OCI-LY7 (cell line): ENCODE measurements at regions not wholly inside any gene's neighbourhood (a gene's known extent, or its start where the extent isn't known, plus 50 kb on each side); places are given as distances from the start of the nearest gene placed in this dataset.

Source experiments
- BruUV-seq: library from RNA; stranded (reverse); fragments of 400-500 nt; replicated peaks from 2 replicates; lab custom pipeline; 2021; lab: Mats Ljungman, UMichigan
- CTCF ChIA-PET: fragments of 300-600 bp; sonication (Branson Sonifier 250); formaldehyde crosslinking; loops from one replicate; lab custom pipeline; 2022; ENCODE audit warnings: antibody characterized with exemption; ENCODE audit not compliant: unreplicated experiment; lab: Charles Lee
- POLR2A ChIA-PET: fragments of 300-600 bp; sonication (Branson Sonifier 250); formaldehyde crosslinking; loops from one replicate; lab custom pipeline; 2022; ENCODE audit warnings: antibody characterized with exemption; lab: Charles Lee
- DNase-seq: peaks from one replicate; pipeline ENCODE4 v3.0.0-alpha.2; 2015; ENCODE audit warnings: low spot score
- H2AFZ ChIP-seq: fragments of 200-600 bp; sonication (generic), shearing (Covaris generic); 2 replicates; pipeline ENCODE4 v1.6.1; 2014; ENCODE audit warnings: mild to moderate bottlenecking, antibody characterized with exemption, low read length, moderate library complexity
- H3K27ac ChIP-seq: fragments of 200-600 bp; sonication (generic); 2 replicates; pipeline ENCODE4 v1.5.1; 2014; ENCODE audit warnings: mixed run types, low read depth, mild to moderate bottlenecking, moderate library complexity, low read length, inconsistent platforms; ENCODE audit not compliant: poor library complexity, severe bottlenecking
- H3K36me3 ChIP-seq: fragments of 200-600 bp; sonication (generic); 2 replicates; pipeline ENCODE4 v1.6.1; 2014; ENCODE audit warnings: mild to moderate bottlenecking, antibody characterized with exemption, low read length, moderate library complexity, mixed read lengths; ENCODE audit not compliant: insufficient read depth
- H3K4me1 ChIP-seq: fragments of 200-600 bp; sonication (generic); 2 replicates; pipeline ENCODE4 v1.5.1; 2014; ENCODE audit warnings: mild to moderate bottlenecking, low read length; ENCODE audit not compliant: insufficient read depth, poor library complexity, severe bottlenecking
- H3K4me2 ChIP-seq: fragments of 200-600 bp; sonication (generic); 2 replicates; pipeline ENCODE4 v1.6.1; 2014; ENCODE audit warnings: mild to moderate bottlenecking, low read length
- H3K4me3 ChIP-seq: fragments of 200-600 bp; sonication (generic); 2 replicates; pipeline ENCODE4 v1.5.1; 2014; ENCODE audit warnings: mild to moderate bottlenecking, low read depth, low read length; ENCODE audit not compliant: poor library complexity, severe bottlenecking
- H3K79me2 ChIP-seq: fragments of 200-600 bp; sonication (generic); 2 replicates; pipeline ENCODE4 v1.6.1; 2016; ENCODE audit warnings: low read depth, mild to moderate bottlenecking, low read length, moderate library complexity, mixed read lengths; ENCODE audit not compliant: insufficient read depth
- H3K9me2 ChIP-seq: fragments of 200-600 bp; sonication (generic); 2 replicates; pipeline ENCODE4 v1.6.1; 2016; ENCODE audit warnings: mild to moderate bottlenecking, low read length, mixed read lengths; ENCODE audit not compliant: insufficient read depth
- H3K9me3 ChIP-seq: fragments of 200-600 bp; sonication (generic); 2 replicates; pipeline ENCODE4 v1.6.1; 2014; ENCODE audit warnings: mild to moderate bottlenecking, mixed run types, low read length, mixed read lengths
- H4K20me1 ChIP-seq: fragments of 200-600 bp; sonication (generic); 2 replicates; pipeline ENCODE4 v1.6.1; 2014; ENCODE audit warnings: mild to moderate bottlenecking, antibody characterized with exemption, low read length, moderate library complexity, mixed read lengths; ENCODE audit not compliant: insufficient read depth
- CTCF ChIP-seq: fragments of 200-600 bp; sonication (generic); conservative IDR thresholded peaks from 2 replicates; pipeline ENCODE4 v1.5.1; 2014; ENCODE audit warnings: mild to moderate bottlenecking, antibody characterized with exemption, low read length, moderate library complexity, mixed read lengths
- EZH2phosphoT487 ChIP-seq: fragments of 200-600 bp; sonication (generic); IDR thresholded peaks from 2 replicates; pipeline ENCODE4 v1.6.1; 2018; ENCODE audit warnings: low read depth, borderline replicate concordance, mild to moderate bottlenecking, mixed run types, antibody characterized with exemption, low read length, moderate library complexity, mixed read lengths
- intact Hi-C: fragments of 100-400 bp; cut with micrococcal nuclease; formaldehyde crosslinking; loops from one replicate; pipeline ENCODE4 v1.10.0; 2022; ENCODE audit not compliant: unreplicated experiment

GRCh38 chr7:15885678-15886077, 199.2 kb upstream of the MEOX2 start:
- H2AFZ ChIP-seq, result no peak overlapping the region
- no peak for DNase-seq
- H3K79me2 ChIP-seq, result no peaks in the 10 kb centered on the region
- BruUV-seq, result no TSS peak
- ChIA-PET POLR2A (interaction anchor here (0.6 to 0.8 kb wide), 2 partner anchors 157 to 587 kb away, joined by 3 to 4 read pairs; no protein-coding TSS in a partner anchor), CTCF (no interaction called here)
- H3K9me3 ChIP-seq, result no peaks in the 10 kb centered on the region
- no peak overlapping the region for H3K27ac ChIP-seq
- TF ChIP-seq EZH2phosphoT487 (no peak), CTCF (no peak)
- no peak overlapping the region for H3K4me2 ChIP-seq
- H3K9me2 ChIP-seq, result no peaks in the 10 kb centered on the region
- intact Hi-C loops, result no loop called here
- no peaks in the 10 kb centered on the region for H3K4me1 ChIP-seq
- H4K20me1 ChIP-seq, result no peaks in the 10 kb centered on the region
- H3K36me3 ChIP-seq, result no peaks in the 10 kb centered on the region
- H3K4me3 ChIP-seq, result no peak overlapping the region

GRCh38 chr7:15874774-15875173, 188.3 kb upstream of the MEOX2 start:
- ChIA-PET CTCF (no interaction called here), POLR2A (interaction anchor here (0.6 kb wide), 1 partner anchor 13 kb away, joined by 3 read pairs; no protein-coding TSS in a partner anchor)
- no peak overlapping the region for H2AFZ ChIP-seq
- no TSS peak for BruUV-seq
- no peak overlapping the region for H3K27ac ChIP-seq
- H3K4me1 ChIP-seq, result no peaks in the 10 kb centered on the region
- no peaks in the 10 kb centered on the region for H3K9me3 ChIP-seq
- H3K4me3 ChIP-seq, result no peak overlapping the region
- DNase-seq, result no peak
- H3K79me2 ChIP-seq, result no peaks in the 10 kb centered on the region
- no peaks in the 10 kb centered on the region for H3K9me2 ChIP-seq
- no peaks in the 10 kb centered on the region for H3K36me3 ChIP-seq
- no peak for TF ChIP-seq EZH2phosphoT487
- TF ChIP-seq CTCF, result no peak
- no peaks in the 10 kb centered on the region for H4K20me1 ChIP-seq
- intact Hi-C loops, result no loop called here
- no peak overlapping the region for H3K4me2 ChIP-seq

GRCh38 chr7:15870347-15870746, 183.9 kb upstream of the MEOX2 start:
- CTCF ChIA-PET, result no interaction called here

More at GRCh38 chr7:15870347-15870746, 183.9 kb upstream of the MEOX2 start:
- TF ChIP-seq CTCF (no peak), EZH2phosphoT487 (no peak)
- no peak overlapping the region for H3K4me2 ChIP-seq
- H2AFZ ChIP-seq, result no peak overlapping the region
- H3K9me2 ChIP-seq, result no peaks in the 10 kb centered on the region
- H3K4me3 ChIP-seq, result no peak overlapping the region
- H3K4me1 ChIP-seq, result no peaks in the 10 kb centered on the region
- intact Hi-C loops, result no loop called here
- no peaks in the 10 kb centered on the region for H3K36me3 ChIP-seq
- no peak overlapping the region for H3K27ac ChIP-seq
- no peak for DNase-seq
- POLR2A ChIA-PET, result no interaction called here
- no peaks in the 10 kb centered on the region for H3K9me3 ChIP-seq
- no TSS peak for BruUV-seq
- no peaks in the 10 kb centered on the region for H4K20me1 ChIP-seq
- H3K79me2 ChIP-seq, result no peaks in the 10 kb centered on the region
